PFSK-1 (cell line): ENCODE measurements at regions not wholly inside any gene's neighbourhood (a gene's known extent, or its start where the extent isn't known, plus 50 kb on each side); places are given as distances from the start of the nearest gene placed in this dataset.

ENCODE experiments used
- POLR2AphosphoS5 ChIP-seq: IDR thresholded peaks from 2 replicates; pipeline ENCODE4 v1.6.1; 2012; ENCODE audit warnings: low read depth, mild to moderate bottlenecking, control low read depth, low read length, moderate library complexity
- TAF1 ChIP-seq: IDR thresholded peaks from 2 replicates; pipeline ENCODE4 v1.6.1; 2012; ENCODE audit warnings: low read length, control low read depth, borderline replicate concordance; ENCODE audit not compliant: insufficient read depth
- TF ChIP-seq, protein P1 (sequence below), 2 experiments: IDR thresholded peaks; 2 replicates each; pipeline versions ENCODE4 v1.6.1 to v1.8.0; 2011 to 2012; ENCODE audit warnings: low read depth in 2 of 2, low read length in 2 of 2, control low read depth in 1 of 2, inconsistent platforms in 1 of 2, mild to moderate bottlenecking in 1 of 2, moderate library complexity in 1 of 2; ENCODE audit not compliant: insufficient read depth in 1 of 2

DNA sequence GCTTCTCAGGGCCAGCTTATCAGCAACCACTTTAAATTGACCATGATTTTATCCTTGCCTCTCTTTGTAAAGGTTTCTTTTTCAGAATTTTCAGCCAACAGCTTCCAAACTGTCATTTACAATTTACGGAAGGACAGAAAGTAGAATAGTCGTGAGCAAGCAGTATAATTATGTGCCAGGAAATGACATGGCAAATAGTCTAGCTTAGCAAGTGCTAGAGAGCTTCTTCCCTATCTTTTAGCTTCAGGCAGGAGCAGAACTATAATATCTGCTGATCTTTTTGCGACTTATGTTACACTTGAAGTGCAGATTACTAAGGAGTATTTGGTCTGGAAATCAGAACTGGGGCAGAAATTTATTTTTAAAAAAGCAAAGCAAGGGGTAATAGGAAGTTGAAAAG, 123.0 kb upstream of the AP1S2 start:
- TF ChIP-seq TAF1 (no peak), POLR2AphosphoS5 (no peak)
- TF ChIP-seq, protein P1, sequence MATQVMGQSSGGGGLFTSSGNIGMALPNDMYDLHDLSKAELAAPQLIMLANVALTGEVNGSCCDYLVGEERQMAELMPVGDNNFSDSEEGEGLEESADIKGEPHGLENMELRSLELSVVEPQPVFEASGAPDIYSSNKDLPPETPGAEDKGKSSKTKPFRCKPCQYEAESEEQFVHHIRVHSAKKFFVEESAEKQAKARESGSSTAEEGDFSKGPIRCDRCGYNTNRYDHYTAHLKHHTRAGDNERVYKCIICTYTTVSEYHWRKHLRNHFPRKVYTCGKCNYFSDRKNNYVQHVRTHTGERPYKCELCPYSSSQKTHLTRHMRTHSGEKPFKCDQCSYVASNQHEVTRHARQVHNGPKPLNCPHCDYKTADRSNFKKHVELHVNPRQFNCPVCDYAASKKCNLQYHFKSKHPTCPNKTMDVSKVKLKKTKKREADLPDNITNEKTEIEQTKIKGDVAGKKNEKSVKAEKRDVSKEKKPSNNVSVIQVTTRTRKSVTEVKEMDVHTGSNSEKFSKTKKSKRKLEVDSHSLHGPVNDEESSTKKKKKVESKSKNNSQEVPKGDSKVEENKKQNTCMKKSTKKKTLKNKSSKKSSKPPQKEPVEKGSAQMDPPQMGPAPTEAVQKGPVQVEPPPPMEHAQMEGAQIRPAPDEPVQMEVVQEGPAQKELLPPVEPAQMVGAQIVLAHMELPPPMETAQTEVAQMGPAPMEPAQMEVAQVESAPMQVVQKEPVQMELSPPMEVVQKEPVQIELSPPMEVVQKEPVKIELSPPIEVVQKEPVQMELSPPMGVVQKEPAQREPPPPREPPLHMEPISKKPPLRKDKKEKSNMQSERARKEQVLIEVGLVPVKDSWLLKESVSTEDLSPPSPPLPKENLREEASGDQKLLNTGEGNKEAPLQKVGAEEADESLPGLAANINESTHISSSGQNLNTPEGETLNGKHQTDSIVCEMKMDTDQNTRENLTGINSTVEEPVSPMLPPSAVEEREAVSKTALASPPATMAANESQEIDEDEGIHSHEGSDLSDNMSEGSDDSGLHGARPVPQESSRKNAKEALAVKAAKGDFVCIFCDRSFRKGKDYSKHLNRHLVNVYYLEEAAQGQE (IDR thresholded peaks at IDR 0.05; ENCODE audit: insufficient read depth in 1 of 2, low read depth in 2 of 2, low read length in 2 of 2): no peak
